Activated T-cell treated with anti-CD3 and anti-CD28 coated beads, Interleukin-2, amount 50 U/mL, for 48 hours (primary cell): ENCODE measurements at regions not wholly inside any gene's neighbourhood (a gene's known extent, or its start where the extent isn't known, plus 50 kb on each side); places are given as distances from the start of the nearest gene placed in this dataset.
"Not testable (repeated sequence)": the region's sequence is repeated elsewhere in the genome, so short reads cannot be mapped to it uniquely, and the experiment has no call there.

ENCODE experiments used
- DNase-seq, 2 experiments: peaks; one replicate each; pipeline ENCODE4 v3.0.0-alpha.2; 2020

DNA sequence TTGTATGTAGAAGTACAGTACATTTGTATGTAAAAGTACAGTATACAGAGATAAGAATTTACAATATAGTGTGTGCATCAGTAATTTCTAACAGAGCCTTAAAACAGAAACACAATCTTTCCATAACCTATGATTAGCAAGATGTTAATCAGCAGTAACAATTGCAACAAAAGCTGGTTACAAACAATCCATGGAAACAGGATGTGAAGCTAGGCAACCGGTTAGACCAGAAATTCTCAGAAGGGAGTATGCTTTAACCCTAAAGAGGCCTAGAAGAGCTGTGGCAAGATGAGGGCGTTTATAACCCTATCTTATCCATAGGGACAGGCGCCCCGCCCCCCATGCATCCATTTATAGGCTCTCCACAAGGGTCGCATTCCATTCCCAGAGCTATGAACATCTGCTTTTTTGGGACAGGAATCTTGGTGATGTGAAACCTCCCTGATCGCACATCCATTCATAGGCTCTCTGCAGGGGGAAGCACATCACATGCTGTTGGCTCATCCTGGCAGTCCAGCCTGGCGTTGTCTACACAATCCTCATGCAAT lies 180.3 kb downstream of the PDGFRA start:
- not testable (repeated sequence) for DNase-seq

DNA sequence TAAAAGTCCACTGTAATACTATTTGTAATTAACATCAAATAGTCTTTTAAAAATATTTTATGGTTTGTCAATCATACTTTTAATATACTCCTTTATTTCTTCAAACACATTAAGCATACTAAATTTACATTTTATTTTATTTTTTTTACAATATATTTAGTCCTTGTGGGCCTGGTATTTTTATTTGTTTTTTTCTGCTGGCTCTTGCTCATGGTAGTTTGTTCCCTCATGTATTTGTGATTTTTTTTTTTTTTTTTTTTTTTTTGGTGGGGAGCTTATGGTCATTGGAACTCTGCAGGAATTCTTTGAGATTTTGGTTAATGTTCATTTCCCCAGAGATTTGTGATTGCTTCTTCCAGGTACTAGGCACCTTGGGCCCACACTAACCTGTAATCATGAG lies 185.5 kb downstream of the PDGFRA start:
- no peak for DNase-seq

DNA sequence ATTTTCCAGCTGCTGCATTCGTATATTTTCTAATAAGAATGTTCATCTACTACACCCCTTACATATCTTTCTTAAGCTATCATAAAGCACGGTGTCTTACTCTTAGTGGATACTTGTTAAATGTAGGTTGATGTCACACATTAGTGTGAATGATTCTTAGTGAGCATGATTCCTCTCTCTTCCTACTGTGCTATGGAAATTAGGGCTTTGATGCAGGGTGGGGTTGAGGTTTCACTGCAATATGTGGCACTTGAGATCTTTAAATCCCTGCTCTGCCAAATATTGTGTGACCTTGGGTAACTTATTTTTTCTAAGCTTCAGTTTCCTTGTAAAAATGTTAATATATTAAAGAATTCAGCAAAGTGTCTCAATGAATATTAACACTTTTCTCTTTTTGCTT lies 188.4 kb downstream of the PDGFRA start:
- no peak for DNase-seq

DNA sequence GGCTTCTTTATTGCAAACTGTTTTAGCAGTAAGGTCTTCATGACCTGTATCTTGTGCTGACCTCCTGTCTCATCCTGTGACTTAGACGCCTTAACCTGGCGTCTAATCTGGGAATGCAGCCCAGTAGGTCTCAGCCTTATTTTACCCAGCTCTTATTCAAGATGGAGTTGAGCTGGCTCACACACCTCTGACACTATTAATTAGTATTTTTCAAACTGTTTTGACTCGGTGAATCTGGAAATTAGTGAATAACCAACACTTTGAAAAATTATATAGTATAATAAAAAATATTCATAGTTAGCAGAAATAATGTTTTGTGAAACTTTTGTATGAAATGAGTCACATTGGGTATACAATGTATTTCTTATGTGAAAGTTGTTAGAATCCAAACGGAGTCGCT lies 189.4 kb downstream of the PDGFRA start:
- DNase-seq: no peak

DNA sequence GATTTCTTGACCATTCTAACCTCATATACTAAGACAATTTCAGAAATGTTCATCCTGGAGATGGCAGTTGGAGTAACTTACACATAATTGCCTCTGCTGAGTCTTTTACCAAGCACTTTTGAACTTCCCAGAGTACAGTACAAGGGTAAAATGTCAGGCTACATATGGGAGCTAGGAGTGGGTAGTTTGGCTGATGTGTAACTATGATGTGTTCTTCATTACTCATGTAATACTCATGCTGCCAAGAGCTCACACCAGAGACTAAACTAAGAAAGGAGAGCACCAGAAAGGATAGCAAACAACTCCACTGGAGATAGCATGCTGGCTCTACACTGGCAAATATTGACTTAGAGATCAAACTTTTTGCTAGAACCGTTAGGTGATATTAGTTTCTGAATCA lies 194.0 kb downstream of the PDGFRA start:
- no peak for DNase-seq

DNA sequence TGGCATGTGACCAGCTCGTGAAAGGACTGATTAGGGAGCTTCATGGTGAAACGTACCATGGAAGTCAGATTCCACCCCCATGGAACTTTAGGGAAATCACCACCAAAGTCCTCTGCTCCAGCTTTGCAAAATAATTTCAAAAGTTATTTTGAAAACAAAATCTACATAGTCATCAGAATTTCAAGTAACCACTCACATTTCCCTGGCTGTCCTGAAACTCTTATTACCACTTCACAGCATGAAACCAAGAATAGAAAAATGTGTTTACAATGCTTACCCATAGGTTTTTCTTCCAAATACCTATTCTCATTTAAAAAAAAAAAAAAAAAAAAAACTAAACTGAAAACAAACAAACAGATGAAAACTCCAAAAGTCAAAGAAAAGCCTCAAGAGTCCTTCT lies 198.7 kb downstream of the PDGFRA start:
- no peak for DNase-seq

DNA sequence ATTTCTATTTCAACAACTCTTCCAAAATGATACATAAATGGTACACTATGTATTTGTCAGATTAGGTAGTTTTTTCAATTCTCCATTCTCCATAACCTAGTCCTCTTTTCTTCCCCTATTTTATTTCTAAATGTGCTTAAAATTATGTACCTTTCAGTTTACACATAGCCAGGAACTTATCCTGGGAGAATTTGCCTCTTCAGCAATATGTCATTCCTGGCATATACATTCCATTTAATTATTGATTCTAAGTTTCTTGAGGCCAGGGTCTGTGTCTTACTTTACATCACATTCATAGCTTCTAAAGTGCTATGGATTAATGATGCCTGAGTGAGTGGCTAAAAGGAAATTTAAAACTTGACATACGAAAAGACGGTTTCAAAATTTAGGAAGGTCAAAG lies 199.8 kb downstream of the PDGFRA start:
- DNase-seq: no peak

DNA sequence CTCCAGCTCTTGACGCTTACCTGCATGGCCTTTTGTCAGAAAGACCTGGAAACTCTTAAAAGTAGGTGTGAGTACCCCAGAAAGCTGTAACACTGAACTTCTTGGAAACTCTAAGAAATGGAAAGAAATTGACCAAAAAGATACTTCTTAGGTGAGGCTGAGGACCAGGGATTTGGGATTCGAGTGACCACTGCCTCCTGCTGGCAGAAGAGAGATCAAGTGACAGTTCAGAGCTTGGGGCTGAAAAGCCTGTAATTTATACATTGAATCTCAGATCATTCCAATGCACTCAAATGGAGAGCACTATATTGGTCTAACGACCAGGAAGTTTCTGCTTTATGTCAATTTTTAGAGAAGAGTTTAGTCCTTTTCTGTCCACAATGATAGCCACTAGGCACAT lies 204.6 kb downstream of the PDGFRA start:
- no peak for DNase-seq

DNA sequence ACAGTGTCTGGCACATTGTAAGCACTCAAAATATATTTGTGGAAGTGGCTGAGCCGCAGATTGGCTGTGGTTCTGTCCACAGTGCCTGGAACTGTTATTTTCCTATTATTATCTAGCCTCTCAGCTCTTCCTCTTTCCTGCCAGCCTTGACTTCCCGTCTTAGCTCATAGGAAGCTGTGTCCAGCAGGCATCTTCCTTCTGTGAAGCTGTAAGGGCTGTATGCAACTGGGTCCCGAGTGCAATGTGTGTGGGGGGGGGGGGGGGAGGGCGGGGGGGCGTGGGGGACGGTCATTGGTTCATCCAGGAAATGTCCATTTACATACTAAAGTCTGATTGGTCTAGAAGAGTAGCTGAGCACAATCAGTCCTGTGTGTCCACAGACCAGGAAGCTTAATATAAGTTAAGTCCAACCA lies 210.7 kb downstream of the PDGFRA start:
- no peak for DNase-seq

DNA sequence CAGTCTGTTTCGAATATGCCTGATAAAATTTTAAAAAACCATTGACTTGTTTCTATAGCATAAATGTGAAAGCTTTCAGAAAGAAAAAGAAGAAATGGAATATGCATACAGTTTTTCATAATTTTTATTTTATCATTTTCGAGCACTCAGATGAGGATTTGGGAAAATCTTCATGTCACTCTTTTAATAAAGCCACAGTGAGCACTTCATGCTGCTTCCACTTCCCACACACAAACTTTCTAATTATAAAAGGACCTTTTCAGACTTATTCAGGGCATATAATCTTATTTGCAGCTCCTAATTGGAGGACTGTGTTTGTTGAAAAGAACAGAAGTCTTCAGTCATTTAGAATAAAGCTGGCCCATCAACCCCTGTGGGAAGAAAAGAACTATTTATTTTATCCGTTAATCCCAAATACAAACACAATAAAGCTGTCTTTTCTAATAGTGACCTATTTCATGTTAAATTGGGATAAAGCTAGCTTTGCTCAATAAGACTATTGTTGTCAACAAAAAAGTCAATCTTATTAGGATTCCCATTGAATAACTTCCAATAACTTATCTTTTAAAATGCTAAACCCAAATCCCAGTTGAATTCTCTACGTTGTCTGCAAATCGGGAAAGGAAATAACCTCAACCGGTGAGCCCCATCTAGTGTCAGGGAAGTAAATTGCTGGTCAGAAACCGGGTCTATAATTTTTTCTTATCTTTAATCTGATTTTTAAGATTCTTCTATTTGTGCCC lies 211.5 kb downstream of the PDGFRA start:
- DNase-seq: no peak

DNA sequence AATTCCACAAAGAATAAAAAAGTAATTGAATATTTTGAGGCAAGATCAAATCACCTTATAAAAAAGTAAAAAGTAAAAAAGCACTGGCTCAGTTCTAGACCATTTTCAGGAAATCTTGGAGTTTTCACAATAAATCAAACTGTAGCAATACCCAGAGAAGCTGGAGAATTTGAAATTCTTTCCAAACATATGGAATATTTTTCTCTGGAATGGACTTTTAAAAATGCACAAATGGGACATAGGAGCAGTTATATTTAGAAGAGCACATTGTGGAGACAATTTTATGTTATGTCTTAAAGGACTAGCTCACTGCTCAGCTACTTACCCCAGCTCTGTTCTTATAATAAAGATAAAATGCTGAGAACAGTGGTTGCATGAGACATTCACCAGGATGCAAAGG lies 211.9 kb upstream of the KIT start:
- no peak for DNase-seq

DNA sequence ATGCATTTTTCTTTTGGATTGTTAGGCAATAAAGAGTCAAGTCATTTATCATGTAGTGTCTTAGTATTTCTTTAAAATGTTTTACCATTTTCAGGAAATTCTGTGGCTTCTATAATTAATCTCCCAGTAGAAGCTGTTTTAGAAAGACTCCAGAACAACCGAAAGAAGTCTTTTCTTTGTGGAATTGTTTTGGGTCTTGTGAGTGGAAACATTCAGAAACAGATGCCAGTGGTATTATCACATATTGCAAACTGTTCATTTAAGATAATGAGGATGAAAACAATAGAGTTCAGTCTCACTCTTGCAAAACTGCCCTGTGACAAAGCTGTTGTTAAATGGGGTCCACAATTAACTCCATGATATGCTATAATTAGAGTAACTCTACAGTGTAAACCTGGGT lies 211.2 kb upstream of the KIT start:
- no peak for DNase-seq

DNA sequence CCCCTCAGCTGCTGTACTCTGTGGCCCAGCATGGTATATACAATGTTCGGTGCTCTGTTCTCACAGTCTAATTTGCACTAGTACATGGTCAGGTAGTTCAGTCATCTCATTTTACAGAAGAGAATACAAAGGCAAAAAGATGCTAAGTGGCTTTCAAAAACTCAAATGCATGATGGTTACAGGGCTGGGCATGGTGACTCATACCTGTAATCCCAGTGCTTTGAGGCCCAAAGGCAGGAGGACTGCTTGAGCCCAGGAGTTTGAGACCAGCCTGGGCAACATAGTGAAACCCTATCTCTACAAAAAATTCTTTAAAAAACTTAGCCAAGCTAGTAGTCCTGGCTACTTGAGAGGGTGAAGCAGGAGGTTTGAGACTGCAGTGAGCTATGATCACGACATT lies 210.5 kb upstream of the KIT start:
- DNase-seq: no peak

DNA sequence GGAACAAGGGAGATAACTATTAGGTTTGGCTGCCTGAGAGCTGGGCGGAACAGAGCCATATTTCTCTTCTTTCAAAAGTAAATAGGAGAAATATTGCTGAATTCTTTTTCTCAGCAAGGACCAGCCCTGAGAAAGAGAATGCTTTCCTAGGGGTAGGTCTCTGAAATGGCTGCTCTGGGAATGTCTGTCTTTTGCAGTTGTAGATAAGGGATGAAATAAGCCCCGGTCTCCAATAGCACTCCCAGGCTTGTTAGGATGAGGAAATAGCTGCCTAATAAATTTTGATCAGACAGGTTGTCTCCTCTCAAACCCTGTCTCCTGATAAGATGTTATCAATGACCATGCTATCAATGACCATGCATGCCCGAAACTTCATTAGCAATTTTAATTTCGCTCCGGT lies 207.8 kb upstream of the KIT start:
- no peak for DNase-seq

DNA sequence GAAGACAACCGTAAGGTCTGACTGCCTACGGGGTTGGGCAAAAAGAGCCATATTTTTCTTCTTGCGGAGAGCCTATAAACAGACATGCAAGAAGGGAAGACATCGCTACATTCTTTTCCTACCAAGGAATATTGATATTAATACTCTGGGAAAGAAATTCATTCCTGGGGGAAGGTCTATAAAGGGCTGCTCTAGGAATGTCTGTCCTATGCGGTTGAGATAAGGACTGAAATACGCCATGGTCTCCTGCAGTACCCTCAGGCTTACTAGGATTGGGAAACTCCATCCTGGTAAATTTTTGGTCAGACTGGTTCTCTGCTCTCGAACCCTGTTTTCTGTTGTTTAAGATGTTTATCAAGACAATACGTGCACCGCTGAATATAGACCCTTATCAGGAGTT lies 190.8 kb upstream of the KIT start:
- DNase-seq: not testable (repeated sequence)

DNA sequence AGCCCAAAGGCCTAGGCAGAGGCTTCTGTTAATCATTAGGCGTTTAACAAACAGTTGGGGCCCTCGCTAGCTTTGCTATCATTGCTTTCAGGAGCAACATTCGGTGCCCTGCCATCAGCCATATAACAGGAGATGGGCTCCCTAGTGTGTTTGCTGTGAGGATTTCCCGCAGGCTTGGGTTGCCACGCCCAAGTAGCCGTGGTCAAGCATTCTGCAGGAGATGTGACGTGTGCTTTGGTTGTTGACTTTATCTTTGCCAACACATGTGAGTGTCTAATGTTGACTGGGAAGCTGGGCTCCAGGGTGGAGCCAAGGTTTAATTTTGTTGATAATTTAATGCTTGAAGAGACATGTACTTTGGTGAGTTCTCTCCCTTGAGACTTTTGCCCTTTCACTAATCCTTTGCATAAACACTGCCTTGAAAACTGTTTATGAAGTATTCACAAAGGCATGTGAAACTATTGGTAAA lies 184.6 kb upstream of the KIT start:
- DNase-seq: no peak

DNA sequence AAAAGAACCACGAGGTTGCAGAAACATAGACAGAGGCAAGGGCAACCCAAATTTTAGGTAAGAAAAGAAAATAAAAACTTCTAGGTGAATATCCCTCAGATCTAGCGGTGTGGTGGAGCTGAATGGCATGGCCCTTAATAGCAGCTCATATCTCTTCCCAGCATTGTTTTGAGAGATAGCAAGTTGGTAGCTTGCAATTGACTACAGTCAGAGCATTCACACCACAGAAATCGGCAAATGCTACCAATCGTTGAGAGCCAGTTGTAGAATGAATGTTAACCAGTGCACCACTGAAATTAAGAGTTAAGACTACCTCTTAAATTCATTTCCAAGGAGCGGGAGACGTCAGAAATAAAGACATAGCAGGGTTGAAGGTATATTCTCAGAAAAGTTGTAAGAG lies 184.0 kb upstream of the KIT start:
- DNase-seq: no peak

DNA sequence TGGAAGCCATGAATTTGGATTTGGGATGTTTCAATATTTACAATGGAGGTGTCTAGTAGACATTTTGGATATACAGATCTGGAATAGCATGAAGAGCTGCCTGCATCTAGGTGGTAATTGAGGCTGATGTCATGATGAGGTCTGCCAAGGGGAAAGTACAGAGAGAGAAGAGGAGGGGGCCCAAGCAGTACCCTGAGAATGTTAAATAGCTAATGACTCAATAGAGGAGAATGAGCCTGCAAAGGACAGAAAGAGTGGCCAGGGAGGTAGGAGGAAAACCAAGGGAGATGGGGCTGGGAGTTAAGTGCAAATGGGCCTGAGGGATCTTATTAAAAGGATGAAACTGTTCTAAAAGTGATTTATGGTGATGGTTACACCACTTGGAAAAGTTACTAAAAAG lies 182.2 kb upstream of the KIT start:
- DNase-seq: no peak

DNA sequence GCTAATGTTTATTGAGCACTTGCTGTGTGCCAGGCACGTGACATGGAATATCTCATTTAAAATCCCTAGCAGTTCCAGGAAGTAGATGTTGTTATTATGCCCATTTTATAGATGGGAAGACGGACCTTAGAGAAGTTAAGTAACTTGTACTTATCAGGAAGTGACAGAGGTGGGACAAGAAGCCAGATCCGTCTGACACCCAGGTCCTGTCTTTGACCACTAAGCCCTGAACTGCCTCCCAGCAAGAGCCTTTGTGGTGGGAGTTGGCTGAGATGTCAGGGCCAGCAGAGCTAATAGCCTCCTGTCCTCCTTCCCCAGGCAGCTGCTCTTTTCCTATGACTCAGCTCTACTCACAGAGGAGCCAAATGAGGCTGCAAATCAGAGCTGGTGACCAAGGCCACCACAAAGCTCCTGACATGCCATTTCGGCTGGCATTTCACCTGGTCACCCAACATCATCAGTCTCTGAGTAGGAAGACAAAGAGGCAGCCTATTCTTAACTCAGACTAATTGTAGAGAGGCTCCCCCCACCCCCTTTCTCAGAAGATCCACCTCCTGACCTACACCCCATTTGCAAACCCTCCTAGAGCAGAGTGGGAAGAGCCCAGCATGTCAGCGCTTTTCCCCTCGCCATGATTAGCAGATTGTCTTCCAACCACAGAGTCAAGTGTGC lies 175.1 kb upstream of the KIT start:
- DNase-seq: no peak

DNA sequence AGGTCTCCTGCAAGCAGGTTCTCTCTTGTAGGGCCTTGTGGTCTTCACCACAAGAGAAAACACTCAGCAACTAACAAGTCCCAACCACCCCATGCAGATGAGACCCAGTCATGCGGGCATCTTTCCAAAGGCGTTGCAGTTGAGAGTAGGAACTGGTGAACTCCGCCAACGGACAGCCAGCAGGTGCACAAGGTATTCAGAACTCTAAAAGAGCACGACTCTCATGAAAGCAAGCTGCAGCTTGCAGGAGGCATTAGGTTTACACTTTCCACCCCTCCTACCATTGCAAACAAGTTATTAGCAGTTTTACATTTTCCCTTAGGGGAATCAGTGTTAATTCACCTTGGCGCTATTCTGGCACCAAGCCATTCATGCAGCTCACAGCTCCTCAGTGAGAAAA lies 173.4 kb upstream of the KIT start:
- no peak for DNase-seq

DNA sequence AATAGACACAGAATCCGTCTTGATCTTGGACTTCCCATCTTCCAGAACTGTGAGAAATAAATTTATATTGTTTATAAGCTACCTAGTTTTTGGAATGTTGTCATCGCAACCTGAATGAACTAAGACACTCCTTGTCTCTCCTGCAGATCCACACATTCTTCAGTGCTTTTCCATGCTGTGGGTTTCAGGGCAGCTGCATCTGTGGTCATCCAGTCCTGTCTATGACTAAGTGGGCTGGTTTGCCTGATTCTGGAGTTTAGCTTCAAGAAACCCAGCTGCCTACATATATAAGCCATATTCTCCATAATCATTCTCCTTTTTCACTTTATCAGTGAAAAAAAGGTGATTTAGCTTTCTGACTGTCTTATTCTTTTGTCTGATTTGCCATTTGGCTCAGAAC lies 170.3 kb upstream of the KIT start:
- no peak for DNase-seq

DNA sequence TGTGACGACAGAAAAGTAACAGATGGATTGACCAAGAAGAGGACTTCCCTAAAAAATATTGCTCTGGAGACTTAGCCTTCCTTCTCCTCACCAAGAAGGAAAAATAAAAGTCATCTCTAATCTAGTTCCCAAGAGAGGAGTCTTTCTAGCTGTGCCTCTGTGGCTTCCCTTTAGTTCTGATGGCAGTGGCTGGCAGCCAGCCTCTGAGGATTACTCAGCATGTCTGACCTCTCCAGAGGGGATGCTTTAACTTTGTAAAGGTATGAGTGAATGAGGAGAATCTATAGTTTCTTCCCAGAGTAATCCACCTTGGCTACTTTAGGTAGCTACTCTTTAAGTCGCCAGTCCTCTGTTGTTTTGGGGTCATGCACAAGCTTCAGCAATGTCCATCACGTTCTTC lies 163.9 kb upstream of the KIT start:
- no peak for DNase-seq

DNA sequence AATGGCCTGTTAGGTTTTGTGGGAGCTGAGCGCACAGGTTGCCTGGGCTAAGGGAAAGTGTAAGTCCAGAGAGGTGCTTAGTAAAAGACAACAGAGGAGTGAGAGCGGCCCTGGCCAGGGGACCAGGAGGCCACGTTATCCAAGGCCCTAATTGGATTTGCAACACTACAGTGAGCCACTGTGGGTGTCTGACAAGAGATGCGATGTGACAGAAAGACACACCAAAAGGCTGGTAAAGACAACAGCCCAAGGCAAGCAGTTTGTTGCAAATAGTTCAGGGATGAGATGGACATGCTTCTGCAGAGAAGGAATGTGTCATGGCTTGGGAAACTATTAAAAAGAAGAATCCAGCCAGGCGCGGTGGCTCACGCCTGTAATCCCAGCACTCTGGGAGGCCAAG lies 162.7 kb upstream of the KIT start:
- DNase-seq: no peak

DNA sequence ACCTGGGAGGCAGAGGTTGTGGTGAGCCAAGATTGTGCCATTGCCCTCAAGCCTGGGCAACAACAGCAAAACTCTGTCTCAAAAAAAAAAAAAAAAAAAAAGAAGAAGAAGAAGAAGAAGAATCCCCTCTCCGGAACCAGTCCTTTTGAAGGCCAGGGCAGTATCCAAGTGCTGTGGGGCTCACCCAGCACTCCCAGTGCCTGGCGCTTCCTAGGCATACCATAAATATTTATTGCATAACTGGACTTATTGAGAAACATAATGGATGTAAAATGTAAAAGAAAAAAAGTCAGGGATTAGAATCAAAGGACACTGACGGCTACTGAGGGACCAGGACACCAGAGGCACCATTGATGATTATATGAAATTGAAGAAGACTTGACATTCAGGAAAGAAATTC lies 162.1 kb upstream of the KIT start:
- DNase-seq: no peak

DNA sequence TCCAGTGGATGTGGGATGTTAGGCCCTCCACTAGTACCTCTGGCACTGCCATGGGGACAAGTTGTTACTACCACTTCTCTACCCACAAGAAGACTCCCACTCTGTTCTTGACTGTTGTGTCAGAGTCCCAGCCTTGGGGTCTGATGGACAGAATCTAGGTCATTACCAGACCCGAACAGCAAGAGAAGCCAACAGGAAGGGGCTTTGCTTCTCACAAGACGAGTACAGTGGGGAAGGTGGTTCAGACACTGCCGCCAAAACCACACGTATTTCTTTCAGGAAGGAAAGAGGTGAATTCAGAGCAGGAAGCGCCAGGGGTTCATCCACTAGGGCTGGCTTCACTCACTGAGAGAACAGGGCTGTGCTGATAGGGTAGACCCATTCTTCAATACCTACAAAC lies 161.3 kb upstream of the KIT start:
- no peak for DNase-seq
